HEK293 (cell line): ENCODE measurements at regions not wholly inside any gene's neighbourhood (a gene's known extent, or its start where the extent isn't known, plus 50 kb on each side); places are given as distances from the start of the nearest gene placed in this dataset.
A peak's percentile ranks its signal among the peaks of the same experiment; 100 is the strongest.

Experiments used
- CTCF ChIA-PET: fragments of 350-600 bp; formaldehyde crosslinking; extraction: SDS; loops from one replicate; lab custom pipeline; 2021; ENCODE audit warnings: antibody characterized with exemption; lab: Yijun Ruan, JAX
- POLR2A ChIA-PET: fragments of 300-600 bp; formaldehyde crosslinking; extraction: SDS; loops from one replicate; lab custom pipeline; 2020; ENCODE audit warnings: antibody characterized with exemption, inconsistent platforms; lab: Yijun Ruan, JAX
- H3K27ac ChIP-seq: fragments of 200-500 bp; sonication (Bioruptor generic); 2 replicates; pipeline ENCODE4 v1.5.1; 2014; ENCODE audit warnings: low read depth, low read length, control low read depth, inconsistent platforms; ENCODE audit errors: extremely low read depth
- H3K36me3 ChIP-seq, 2 experiments: fragments of 200-500 bp in 1 of 2; sonication (Bioruptor generic) in 1 of 2; 1 replicate in 1 of 2; 2 replicates in 1 of 2; pipeline ENCODE4 v1.5.1; 2014 to 2017; ENCODE audit warnings: inconsistent platforms in 2 of 2, low read length in 2 of 2; ENCODE audit not compliant: control insufficient read depth in 2 of 2, insufficient read depth in 1 of 2
- H3K4me1 ChIP-seq: fragments of 200-500 bp; sonication (Bioruptor generic); 2 replicates; pipeline ENCODE4 v1.5.1; 2014; ENCODE audit warnings: mild to moderate bottlenecking, low read length, inconsistent platforms; ENCODE audit not compliant: control insufficient read depth, insufficient read depth
- H3K4me3 ChIP-seq: 2 replicates; pipeline ENCODE4 v1.5.1; 2011; ENCODE audit warnings: low read depth, mild to moderate bottlenecking, control low read depth, low read length, moderate library complexity
- H3K9me3 ChIP-seq: fragments of 200-500 bp; sonication (Bioruptor generic); 2 replicates; pipeline ENCODE4 v1.5.1; 2014; ENCODE audit warnings: low read depth, low read length, inconsistent platforms; ENCODE audit not compliant: control insufficient read depth, insufficient read depth
- FEZF1 ChIP-seq: fragments of 450-650 bp; formaldehyde crosslinking; IDR thresholded peaks from 2 replicates; pipeline ENCODE4 v1.5.1; 2016; ENCODE audit warnings: missing biosample characterization, missing genetic modification characterization
- ZBTB8A ChIP-seq: fragments of 450-650 bp; formaldehyde crosslinking; IDR thresholded peaks from 2 replicates; pipeline ENCODE4 v1.5.1; 2016; ENCODE audit warnings: missing biosample characterization, missing genetic modification characterization
- ZNF140 ChIP-seq: fragments of 450-650 bp; formaldehyde crosslinking; IDR thresholded peaks from 2 replicates; pipeline ENCODE4 v1.5.1; 2016; ENCODE audit warnings: missing biosample characterization, missing genetic modification characterization
- ZNF394 ChIP-seq: fragments of 450-650 bp; formaldehyde crosslinking; IDR thresholded peaks from 2 replicates; pipeline ENCODE4 v1.5.1; 2016; ENCODE audit warnings: missing biosample characterization, missing genetic modification characterization, mild to moderate bottlenecking, moderate library complexity, borderline replicate concordance
- ZNF426 ChIP-seq: fragments of 450-650 bp; formaldehyde crosslinking; IDR thresholded peaks from 2 replicates; pipeline ENCODE4 v1.5.1; 2017; ENCODE audit warnings: missing biosample characterization, missing genetic modification characterization, mild to moderate bottlenecking, inconsistent platforms, moderate library complexity
- ZNF433 ChIP-seq: fragments of 450-650 bp; formaldehyde crosslinking; IDR thresholded peaks from 2 replicates; pipeline ENCODE4 v1.5.1; 2016; ENCODE audit warnings: missing biosample characterization, missing genetic modification characterization, low read depth
- ZNF555 ChIP-seq: fragments of 450-650 bp; formaldehyde crosslinking; conservative IDR thresholded peaks from 2 replicates; pipeline ENCODE4 v1.5.1; 2017; ENCODE audit warnings: missing biosample characterization, mild to moderate bottlenecking, missing genetic modification characterization, inconsistent platforms
- ZNF623 ChIP-seq: fragments of 450-650 bp; formaldehyde crosslinking; IDR thresholded peaks from 2 replicates; pipeline ENCODE4 v1.5.1; 2016; ENCODE audit warnings: missing biosample characterization, missing genetic modification characterization
- TF ChIP-seq, protein P1 (sequence below): fragments of 450-650 bp; formaldehyde crosslinking; conservative IDR thresholded peaks from 2 replicates; pipeline ENCODE4 v1.5.1; 2016; ENCODE audit warnings: low read depth, missing biosample characterization, missing genetic modification characterization
- TF ChIP-seq, protein P2 (sequence below): fragments of 450-650 bp; formaldehyde crosslinking; IDR thresholded peaks from 2 replicates; pipeline ENCODE4 v1.5.1; 2016; ENCODE audit warnings: missing biosample characterization, missing genetic modification characterization, borderline replicate concordance
- TF ChIP-seq, protein P3 (sequence below): fragments of 450-650 bp; formaldehyde crosslinking; conservative IDR thresholded peaks from 2 replicates; pipeline ENCODE4 v1.5.1; 2016; ENCODE audit warnings: low read depth, missing biosample characterization, missing genetic modification characterization
- TF ChIP-seq, protein P4 (sequence below): fragments of 450-650 bp; IDR thresholded peaks from 2 replicates; pipeline ENCODE4 v1.5.1; 2018; ENCODE audit warnings: missing biosample characterization, missing genetic modification characterization

DNA sequence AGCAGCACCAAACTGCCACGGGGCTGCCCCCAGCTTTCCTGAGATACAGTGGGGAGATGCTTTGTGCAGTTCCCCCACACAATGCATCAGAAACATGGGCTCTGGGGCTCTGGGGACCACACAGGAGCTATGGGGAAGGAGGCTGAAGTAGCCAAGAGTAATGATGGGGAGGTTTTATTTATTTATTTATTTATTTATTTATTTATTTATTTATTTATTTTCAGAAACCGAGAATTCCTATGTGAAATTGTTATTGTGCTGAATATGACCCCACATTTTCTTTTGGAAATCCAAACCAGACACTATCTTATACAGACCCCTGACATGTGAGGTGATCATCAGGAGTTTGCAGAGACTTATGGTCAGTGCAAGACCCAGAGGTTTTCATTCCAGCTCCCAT lies 84.4 kb downstream of the MTNR1B start:
- no peaks in the 10 kb centered on the region for H3K4me1 ChIP-seq
- CTCF ChIA-PET, result no interaction called here
- POLR2A ChIA-PET, result no interaction called here
- no peaks in the 10 kb centered on the region for H3K9me3 ChIP-seq
- no peak overlapping the region for H3K27ac ChIP-seq
- H3K36me3 ChIP-seq, result no peaks in the 10 kb centered on the region
- TF ChIP-seq ZNF623, result 0 out of 2 replicates have a peak, but pooled peaks have one; percentile 47
- TF ChIP-seq, protein P1, sequence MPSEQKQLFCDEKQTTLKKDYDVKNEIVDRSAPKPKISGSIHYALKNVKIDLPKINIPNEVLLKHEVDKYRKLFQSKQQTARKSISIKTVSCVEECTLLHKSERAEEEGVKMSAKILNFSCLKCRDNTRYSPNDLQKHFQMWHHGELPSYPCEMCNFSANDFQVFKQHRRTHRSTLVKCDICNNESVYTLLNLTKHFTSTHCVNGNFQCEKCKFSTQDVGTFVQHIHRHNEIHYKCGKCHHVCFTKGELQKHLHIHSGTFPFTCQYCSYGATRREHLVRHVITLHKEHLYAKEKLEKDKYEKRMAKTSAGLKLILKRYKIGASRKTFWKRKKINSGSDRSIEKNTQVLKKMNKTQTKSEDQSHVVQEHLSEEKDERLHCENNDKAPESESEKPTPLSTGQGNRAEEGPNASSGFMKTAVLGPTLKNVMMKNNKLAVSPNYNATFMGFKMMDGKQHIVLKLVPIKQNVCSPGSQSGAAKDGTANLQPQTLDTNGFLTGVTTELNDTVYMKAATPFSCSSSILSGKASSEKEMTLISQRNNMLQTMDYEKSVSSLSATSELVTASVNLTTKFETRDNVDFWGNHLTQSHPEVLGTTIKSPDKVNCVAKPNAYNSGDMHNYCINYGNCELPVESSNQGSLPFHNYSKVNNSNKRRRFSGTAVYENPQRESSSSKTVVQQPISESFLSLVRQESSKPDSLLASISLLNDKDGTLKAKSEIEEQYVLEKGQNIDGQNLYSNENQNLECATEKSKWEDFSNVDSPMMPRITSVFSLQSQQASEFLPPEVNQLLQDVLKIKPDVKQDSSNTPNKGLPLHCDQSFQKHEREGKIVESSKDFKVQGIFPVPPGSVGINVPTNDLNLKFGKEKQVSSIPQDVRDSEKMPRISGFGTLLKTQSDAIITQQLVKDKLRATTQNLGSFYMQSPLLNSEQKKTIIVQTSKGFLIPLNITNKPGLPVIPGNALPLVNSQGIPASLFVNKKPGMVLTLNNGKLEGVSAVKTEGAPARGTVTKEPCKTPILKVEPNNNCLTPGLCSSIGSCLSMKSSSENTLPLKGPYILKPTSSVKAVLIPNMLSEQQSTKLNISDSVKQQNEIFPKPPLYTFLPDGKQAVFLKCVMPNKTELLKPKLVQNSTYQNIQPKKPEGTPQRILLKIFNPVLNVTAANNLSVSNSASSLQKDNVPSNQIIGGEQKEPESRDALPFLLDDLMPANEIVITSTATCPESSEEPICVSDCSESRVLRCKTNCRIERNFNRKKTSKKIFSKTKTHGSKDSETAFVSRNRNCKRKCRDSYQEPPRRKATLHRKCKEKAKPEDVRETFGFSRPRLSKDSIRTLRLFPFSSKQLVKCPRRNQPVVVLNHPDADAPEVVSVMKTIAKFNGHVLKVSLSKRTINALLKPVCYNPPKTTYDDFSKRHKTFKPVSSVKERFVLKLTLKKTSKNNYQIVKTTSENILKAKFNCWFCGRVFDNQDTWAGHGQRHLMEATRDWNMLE (tag by site-specific recombination), result peak; percentile 77
- TF ChIP-seq ZBTB8A, result peak; percentile 35; the same call in 1 of the 2 replicates
- TF ChIP-seq, protein P2, sequence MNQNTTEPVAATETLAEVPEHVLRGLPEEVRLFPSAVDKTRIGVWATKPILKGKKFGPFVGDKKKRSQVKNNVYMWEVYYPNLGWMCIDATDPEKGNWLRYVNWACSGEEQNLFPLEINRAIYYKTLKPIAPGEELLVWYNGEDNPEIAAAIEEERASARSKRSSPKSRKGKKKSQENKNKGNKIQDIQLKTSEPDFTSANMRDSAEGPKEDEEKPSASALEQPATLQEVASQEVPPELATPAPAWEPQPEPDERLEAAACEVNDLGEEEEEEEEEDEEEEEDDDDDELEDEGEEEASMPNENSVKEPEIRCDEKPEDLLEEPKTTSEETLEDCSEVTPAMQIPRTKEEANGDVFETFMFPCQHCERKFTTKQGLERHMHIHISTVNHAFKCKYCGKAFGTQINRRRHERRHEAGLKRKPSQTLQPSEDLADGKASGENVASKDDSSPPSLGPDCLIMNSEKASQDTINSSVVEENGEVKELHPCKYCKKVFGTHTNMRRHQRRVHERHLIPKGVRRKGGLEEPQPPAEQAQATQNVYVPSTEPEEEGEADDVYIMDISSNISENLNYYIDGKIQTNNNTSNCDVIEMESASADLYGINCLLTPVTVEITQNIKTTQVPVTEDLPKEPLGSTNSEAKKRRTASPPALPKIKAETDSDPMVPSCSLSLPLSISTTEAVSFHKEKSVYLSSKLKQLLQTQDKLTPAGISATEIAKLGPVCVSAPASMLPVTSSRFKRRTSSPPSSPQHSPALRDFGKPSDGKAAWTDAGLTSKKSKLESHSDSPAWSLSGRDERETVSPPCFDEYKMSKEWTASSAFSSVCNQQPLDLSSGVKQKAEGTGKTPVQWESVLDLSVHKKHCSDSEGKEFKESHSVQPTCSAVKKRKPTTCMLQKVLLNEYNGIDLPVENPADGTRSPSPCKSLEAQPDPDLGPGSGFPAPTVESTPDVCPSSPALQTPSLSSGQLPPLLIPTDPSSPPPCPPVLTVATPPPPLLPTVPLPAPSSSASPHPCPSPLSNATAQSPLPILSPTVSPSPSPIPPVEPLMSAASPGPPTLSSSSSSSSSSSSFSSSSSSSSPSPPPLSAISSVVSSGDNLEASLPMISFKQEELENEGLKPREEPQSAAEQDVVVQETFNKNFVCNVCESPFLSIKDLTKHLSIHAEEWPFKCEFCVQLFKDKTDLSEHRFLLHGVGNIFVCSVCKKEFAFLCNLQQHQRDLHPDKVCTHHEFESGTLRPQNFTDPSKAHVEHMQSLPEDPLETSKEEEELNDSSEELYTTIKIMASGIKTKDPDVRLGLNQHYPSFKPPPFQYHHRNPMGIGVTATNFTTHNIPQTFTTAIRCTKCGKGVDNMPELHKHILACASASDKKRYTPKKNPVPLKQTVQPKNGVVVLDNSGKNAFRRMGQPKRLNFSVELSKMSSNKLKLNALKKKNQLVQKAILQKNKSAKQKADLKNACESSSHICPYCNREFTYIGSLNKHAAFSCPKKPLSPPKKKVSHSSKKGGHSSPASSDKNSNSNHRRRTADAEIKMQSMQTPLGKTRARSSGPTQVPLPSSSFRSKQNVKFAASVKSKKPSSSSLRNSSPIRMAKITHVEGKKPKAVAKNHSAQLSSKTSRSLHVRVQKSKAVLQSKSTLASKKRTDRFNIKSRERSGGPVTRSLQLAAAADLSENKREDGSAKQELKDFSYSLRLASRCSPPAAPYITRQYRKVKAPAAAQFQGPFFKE (tag by site-specific recombination), result no peak
- TF ChIP-seq ZNF394 (tag by site-specific recombination), result peak; percentile 70; the same call in 1 of the 2 replicates
- no peak for TF ChIP-seq FEZF1
- TF ChIP-seq, protein P3, sequence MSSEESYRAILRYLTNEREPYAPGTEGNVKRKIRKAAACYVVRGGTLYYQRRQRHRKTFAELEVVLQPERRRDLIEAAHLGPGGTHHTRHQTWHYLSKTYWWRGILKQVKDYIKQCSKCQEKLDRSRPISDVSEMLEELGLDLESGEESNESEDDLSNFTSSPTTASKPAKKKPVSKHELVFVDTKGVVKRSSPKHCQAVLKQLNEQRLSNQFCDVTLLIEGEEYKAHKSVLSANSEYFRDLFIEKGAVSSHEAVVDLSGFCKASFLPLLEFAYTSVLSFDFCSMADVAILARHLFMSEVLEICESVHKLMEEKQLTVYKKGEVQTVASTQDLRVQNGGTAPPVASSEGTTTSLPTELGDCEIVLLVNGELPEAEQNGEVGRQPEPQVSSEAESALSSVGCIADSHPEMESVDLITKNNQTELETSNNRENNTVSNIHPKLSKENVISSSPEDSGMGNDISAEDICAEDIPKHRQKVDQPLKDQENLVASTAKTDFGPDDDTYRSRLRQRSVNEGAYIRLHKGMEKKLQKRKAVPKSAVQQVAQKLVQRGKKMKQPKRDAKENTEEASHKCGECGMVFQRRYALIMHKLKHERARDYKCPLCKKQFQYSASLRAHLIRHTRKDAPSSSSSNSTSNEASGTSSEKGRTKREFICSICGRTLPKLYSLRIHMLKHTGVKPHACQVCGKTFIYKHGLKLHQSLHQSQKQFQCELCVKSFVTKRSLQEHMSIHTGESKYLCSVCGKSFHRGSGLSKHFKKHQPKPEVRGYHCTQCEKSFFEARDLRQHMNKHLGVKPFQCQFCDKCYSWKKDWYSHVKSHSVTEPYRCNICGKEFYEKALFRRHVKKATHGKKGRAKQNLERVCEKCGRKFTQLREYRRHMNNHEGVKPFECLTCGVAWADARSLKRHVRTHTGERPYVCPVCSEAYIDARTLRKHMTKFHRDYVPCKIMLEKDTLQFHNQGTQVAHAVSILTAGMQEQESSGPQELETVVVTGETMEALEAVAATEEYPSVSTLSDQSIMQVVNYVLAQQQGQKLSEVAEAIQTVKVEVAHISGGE (tag by site-specific recombination), result peak; percentile 57; the same call in 1 of the 2 replicates
- TF ChIP-seq ZNF555 (tag by site-specific recombination), result peak; percentile 58
- TF ChIP-seq ZNF140 (tag by site-specific recombination), result peak; percentile 29; the same call in 1 of the 2 replicates
- TF ChIP-seq, protein P4, sequence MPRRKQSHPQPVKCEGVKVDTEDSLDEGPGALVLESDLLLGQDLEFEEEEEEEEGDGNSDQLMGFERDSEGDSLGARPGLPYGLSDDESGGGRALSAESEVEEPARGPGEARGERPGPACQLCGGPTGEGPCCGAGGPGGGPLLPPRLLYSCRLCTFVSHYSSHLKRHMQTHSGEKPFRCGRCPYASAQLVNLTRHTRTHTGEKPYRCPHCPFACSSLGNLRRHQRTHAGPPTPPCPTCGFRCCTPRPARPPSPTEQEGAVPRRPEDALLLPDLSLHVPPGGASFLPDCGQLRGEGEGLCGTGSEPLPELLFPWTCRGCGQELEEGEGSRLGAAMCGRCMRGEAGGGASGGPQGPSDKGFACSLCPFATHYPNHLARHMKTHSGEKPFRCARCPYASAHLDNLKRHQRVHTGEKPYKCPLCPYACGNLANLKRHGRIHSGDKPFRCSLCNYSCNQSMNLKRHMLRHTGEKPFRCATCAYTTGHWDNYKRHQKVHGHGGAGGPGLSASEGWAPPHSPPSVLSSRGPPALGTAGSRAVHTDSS (tag by site-specific recombination), result no peak
- peak; percentile 67 for TF ChIP-seq ZNF426 (tag by site-specific recombination)
- TF ChIP-seq ZNF433 (tag by site-specific recombination), result 0 out of 2 replicates have a peak, but pooled peaks have one; percentile 29
- H3K4me3 ChIP-seq, result no peak overlapping the region
